ENCODE measurements at regions not wholly inside any gene's neighbourhood (a gene's known extent, or its start where the extent isn't known, plus 50 kb on each side); places are given as distances from the start of the nearest gene placed in this dataset.

DNA sequence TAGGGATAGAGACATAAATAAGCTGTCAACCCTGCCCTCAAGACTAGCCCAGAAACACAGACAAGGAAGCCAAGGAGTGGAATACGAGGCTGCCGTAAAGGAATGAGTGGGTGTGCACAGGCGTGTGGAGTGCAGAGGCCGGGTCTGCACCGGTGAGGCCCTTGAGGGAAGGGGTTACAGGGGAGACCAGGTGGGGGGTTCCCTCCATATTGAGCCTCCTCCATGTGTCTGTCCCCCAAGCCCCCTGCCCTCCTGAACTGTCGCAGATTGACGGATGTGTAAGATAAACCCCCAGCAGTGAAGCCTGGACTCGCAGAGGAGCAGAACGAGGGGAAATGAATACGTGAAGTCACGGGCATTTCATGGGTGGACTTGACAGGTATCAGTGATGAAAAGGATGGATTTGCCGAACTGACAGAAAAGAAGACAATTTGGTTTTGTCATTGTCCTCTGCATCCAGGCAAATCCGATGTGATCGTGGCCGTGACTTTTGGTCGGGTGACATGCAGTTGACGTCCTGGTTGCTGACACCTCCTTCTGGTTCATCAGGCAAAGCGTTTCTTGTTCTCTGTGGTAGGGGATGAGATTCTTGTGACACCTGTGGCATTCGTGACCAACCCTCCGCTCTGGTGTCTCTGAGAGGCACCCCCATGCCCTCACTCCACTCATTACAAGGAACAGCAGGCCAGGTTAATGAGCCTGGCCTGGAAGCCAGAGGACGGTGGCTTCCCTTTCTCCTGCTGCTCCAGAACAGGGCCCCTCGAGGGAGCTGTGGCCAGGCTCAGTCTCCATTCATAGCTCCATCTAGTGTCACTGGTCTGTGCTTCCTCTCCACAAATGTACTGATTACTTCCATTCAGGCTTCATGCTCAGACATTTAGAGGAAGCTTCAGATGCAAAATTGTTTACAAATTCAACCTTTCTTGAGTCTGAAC lies 223.1 kb upstream of the B3GAT1 start:
- H4K20me1 ChIP-seq (ENCODE audit: control insufficient read depth, insufficient read depth, low read length, poor library complexity, severe bottlenecking) = no peaks in the 10 kb centered on the region
- intact Hi-C loops (cut with micrococcal nuclease) = no loop called here
- H3K9ac ChIP-seq (ENCODE audit: low read length) = no peak overlapping the region
- Mint-ChIP-seq H3K27me3 (no peaks in the 10 kb centered on the region), H3K9me3 (ENCODE audit: insufficient read depth) (no peaks in the 10 kb centered on the region), H3K4me3 (no peak overlapping the region), H3K4me1 (no peaks in the 10 kb centered on the region), H3K27ac (no peak overlapping the region)
- H3K36me3 ChIP-seq (replicated peaks in 1 of 2; ENCODE audit: control extremely low read depth in 1 of 2, control insufficient read depth in 1 of 2, extremely low read depth in 1 of 2, insufficient read depth in 2 of 2, low read length in 1 of 2) = no peaks in the 10 kb centered on the region
- CTCF ChIA-PET = no interaction called here
- H3K4me1 ChIP-seq (ENCODE audit: control insufficient read depth in 2 of 2, insufficient read depth in 2 of 2, low read length in 2 of 2) = no peaks in the 10 kb centered on the region
- DNase-seq = no peak
- no peak overlapping the region for H3K27ac ChIP-seq (ENCODE audit: low read length in 2 of 2)
- H3K9me3 ChIP-seq (ENCODE audit: control extremely low read depth in 1 of 3, control insufficient read depth in 2 of 3, insufficient read depth in 1 of 3, low read length in 2 of 3) = no peaks in the 10 kb centered on the region
- no peak overlapping the region for H3K4me2 ChIP-seq (replicated peaks; ENCODE audit: low read depth, low read length, poor library complexity, severe bottlenecking)
- 74% methylated on average over 19 of the region's 22 CpGs for WGBS (ENCODE audit: insufficient coverage)
- no peak for TF ChIP-seq EZH2 (IDR thresholded peaks at IDR 0.05; ENCODE audit: borderline replicate concordance, insufficient read depth, low read depth, low read length, poor library complexity, severe bottlenecking)
- TF ChIP-seq, protein P1, sequence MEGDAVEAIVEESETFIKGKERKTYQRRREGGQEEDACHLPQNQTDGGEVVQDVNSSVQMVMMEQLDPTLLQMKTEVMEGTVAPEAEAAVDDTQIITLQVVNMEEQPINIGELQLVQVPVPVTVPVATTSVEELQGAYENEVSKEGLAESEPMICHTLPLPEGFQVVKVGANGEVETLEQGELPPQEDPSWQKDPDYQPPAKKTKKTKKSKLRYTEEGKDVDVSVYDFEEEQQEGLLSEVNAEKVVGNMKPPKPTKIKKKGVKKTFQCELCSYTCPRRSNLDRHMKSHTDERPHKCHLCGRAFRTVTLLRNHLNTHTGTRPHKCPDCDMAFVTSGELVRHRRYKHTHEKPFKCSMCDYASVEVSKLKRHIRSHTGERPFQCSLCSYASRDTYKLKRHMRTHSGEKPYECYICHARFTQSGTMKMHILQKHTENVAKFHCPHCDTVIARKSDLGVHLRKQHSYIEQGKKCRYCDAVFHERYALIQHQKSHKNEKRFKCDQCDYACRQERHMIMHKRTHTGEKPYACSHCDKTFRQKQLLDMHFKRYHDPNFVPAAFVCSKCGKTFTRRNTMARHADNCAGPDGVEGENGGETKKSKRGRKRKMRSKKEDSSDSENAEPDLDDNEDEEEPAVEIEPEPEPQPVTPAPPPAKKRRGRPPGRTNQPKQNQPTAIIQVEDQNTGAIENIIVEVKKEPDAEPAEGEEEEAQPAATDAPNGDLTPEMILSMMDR (IDR thresholded peaks at IDR 0.05) = no peak
- ATAC-seq (ENCODE audit: low read depth) = no peak
- POLR2A ChIA-PET = no interaction called here
- no peaks in the 10 kb centered on the region for H3K27me3 ChIP-seq (replicated peaks in 1 of 4; ENCODE audit: control extremely low read depth in 1 of 4, control insufficient read depth in 3 of 4, insufficient read depth in 4 of 4, low read length in 3 of 4)
- no peaks in the 10 kb centered on the region for H3K79me2 ChIP-seq (ENCODE audit: control insufficient read depth, insufficient read depth, low read length)
- H3K4me3 ChIP-seq (ENCODE audit: control extremely low read depth in 1 of 5, extremely low read depth in 1 of 5, insufficient read depth in 1 of 5, low read depth in 2 of 5, low read length in 4 of 5) = no peak overlapping the region
- no peak overlapping the region for H2AFZ ChIP-seq (ENCODE audit: insufficient read depth, low read depth, low read length, poor library complexity, severe bottlenecking)

DNA sequence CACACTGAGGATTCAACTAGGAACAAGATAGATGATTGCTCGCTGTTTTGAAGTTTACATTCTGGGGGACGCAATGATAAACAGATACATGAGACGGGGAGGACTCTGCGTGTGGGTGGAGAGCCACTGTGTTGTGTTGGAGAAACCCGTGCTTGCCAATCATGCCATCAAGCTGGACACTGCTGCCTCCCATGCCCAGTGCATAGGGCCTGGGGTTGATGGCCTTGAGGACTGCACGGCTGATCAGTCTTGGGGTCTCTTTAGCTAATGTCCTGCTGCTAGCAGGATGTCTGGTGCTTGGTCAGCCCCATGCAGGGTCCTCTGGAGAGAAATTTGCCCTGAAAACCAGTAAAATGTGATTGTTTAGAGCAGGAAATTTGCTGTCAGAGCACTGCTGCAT lies 221.2 kb upstream of the B3GAT1 start:
- Histone ChIP-seq H3K4me2 (replicated peaks; ENCODE audit: low read depth, low read length, poor library complexity, severe bottlenecking) (no peak overlapping the region), H2AFZ (ENCODE audit: insufficient read depth, low read depth, low read length, poor library complexity, severe bottlenecking) (no peak overlapping the region), H3K36me3 (replicated peaks in 1 of 2; ENCODE audit: control extremely low read depth in 1 of 2, control insufficient read depth in 1 of 2, extremely low read depth in 1 of 2, insufficient read depth in 2 of 2, low read length in 1 of 2) (no peaks in the 10 kb centered on the region), H3K27me3 (replicated peaks in 1 of 4; ENCODE audit: control extremely low read depth in 1 of 4, control insufficient read depth in 3 of 4, insufficient read depth in 4 of 4, low read length in 3 of 4) (no peaks in the 10 kb centered on the region), H3K4me3 (ENCODE audit: control extremely low read depth in 1 of 5, extremely low read depth in 1 of 5, insufficient read depth in 1 of 5, low read depth in 2 of 5, low read length in 4 of 5) (no peak overlapping the region), H3K4me1 (ENCODE audit: control insufficient read depth in 2 of 2, insufficient read depth in 2 of 2, low read length in 2 of 2) (no peaks in the 10 kb centered on the region), H3K9me3 (ENCODE audit: control extremely low read depth in 1 of 3, control insufficient read depth in 2 of 3, insufficient read depth in 1 of 3, low read length in 2 of 3) (no peaks in the 10 kb centered on the region), H4K20me1 (ENCODE audit: control insufficient read depth, insufficient read depth, low read length, poor library complexity, severe bottlenecking) (no peaks in the 10 kb centered on the region), H3K79me2 (ENCODE audit: control insufficient read depth, insufficient read depth, low read length) (no peaks in the 10 kb centered on the region), H3K9ac (ENCODE audit: low read length) (no peak overlapping the region), H3K27ac (ENCODE audit: low read length in 2 of 2) (no peak overlapping the region)
- TF ChIP-seq, protein P1 (IDR thresholded peaks at IDR 0.05) = no peak
- no peak for TF ChIP-seq EZH2 (IDR thresholded peaks at IDR 0.05; ENCODE audit: borderline replicate concordance, insufficient read depth, low read depth, low read length, poor library complexity, severe bottlenecking)
- no peaks in the 10 kb centered on the region for H3K9me3 Mint-ChIP-seq (ENCODE audit: insufficient read depth)
- DNase-seq (no peak), ATAC-seq (ENCODE audit: low read depth) (no peak)
- ChIA-PET POLR2A (no interaction called here), CTCF (interaction anchor here (0.5 kb wide), 1 partner anchor 117 kb away, joined by 3 read pairs; no protein-coding TSS in a partner anchor)
- 93% methylated on average over 6 of the region's 6 CpGs for WGBS (ENCODE audit: insufficient coverage)
- H3K27me3 Mint-ChIP-seq = no peaks in the 10 kb centered on the region
- H3K4me1 Mint-ChIP-seq = no peaks in the 10 kb centered on the region
- no peak overlapping the region for H3K4me3 Mint-ChIP-seq
- intact Hi-C loops (cut with micrococcal nuclease) = no loop called here
- H3K27ac Mint-ChIP-seq = no peak overlapping the region
